ENCODE measurements at regions not wholly inside any gene's neighbourhood (a gene's known extent, or its start where the extent isn't known, plus 50 kb on each side); places are given as distances from the start of the nearest gene placed in this dataset.

DNA sequence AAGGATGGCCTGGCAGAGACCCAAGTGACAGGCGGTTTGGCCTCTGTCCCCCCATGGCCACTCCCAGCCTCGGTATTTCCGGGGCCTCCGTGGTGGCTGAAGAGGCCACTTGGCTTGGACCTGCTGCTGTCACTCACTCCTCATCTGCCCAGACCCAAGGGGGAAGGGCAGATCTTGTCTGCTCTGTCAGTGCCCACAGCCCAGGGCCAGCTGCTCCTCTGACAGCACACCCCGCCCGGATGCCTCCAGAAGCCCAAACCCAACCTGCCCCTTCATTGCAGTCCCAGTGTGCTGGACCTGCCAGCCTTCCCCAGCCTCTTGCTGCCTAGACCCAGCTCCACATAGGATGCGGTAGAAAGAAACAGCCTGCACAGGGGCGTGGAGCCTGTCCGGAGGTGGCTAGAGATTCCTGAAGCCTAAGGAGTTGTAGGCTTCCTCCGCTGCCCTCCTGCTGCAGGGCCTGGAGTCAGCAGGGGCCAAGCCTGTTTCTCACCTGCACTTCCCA lies 52.0 kb downstream of the MAGEF1 start:
- no peak for DNase-seq

DNA sequence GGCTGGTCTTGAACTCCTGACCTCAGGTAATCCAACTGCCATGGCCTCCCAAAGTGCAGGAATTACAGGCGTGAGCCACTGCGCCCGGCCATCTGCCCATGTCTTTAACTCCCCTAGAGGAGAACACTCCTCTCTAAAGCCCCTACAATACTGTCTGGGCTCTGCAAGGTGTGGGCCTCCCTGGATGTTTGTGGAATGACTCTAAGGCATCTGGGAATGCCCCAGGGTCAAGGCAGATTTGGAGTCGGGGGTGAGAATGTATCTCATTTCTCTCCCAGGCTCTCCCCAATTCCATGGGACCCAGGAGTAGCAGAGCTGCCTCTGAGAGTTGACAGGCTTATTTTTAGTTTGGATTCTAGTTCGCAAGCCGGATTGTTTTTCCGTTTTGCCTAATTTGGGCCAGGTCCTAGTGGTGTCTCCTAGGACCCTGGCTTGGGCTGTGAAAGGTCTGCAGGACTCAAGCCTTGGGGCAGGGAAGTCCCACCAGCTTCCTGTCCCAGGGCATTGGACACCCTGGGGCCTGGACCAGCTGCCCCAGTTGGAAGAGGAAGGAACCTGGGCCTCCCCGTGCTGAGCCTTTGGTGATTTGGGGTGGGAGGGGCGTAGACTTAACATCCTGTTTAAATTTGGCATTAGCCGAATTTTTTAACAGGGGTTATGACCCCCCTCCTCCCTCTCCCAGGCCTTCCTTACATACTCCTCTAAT lies 53.5 kb downstream of the MAGEF1 start:
- DNase-seq = no peak

DNA sequence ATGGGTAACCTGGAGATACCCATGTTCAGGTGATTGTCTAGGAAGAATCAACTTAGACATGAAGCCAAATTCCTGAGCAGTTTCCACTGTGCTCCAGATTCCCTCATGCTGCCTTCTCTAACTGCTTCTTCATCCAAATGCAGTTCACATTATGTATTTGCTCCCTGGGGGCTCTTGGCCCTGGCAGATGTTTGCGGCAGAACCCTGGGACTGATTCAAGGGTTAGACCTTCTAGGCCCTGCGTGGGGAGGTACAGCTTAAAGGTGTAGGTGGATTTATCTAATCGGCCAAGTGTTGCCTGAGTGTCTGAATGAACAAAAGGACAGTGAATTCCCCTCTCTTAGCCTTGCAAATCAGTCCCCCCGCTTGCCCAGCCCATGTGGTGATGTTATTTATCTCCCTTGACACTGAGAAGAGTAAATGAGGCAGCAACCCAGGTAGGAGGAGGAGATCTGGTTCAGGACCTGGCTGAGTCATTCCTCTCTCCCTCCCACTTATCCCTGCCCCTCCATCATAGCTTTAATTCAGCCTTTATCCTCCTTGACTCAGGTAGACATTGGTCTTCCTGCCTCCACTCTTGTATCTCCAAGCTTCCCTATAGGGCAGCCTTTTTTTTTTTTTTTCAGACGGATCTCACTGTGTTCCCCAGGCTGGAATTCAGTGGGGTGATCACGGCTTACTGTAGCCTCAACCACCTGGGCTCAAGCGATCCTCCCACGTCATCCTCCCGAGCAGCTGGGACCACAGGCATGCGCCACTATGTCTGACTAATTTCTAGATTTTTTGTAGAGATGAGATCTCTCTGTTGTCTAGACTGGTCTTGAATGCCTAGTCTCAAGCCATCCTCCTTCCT lies 54.8 kb downstream of the MAGEF1 start:
- no peak for DNase-seq

DNA sequence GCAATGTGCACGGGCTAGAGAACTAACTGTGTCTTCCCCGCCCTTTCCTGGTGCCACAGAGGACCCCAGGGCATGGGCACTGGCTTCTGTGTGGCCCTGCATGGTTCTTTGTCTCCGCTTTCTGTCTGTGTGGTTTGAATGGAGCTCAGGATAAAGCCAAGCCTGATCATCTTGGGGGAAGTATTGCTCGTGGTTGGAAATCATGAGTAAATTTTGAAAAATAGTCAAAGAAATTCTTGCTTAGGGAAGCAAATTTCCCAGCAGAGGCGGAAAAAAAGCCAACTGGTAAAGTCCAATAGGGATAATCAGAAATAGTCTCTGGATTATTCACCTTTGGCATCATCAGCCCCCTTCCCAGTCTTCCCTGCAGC lies 55.4 kb downstream of the MAGEF1 start:
- no peak for DNase-seq

DNA sequence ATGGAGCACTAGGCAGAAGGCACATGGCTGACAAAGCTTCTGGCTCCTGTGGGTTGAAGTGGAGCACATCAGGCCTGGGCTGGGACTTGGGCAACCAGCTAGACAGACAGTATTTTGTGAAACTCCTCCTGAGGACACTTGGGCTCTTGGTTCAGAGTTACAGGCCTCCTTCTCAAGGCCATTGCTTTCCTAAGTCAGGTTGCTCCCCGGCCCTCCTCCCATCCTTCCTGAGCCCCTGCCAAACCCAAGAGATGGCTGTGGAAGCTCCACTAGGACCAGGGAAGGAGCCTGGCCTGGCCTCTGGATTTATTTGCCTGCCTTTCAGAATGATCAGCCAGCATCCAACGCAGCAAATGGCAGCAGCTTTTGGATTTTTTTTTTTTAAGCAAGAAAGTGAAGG lies 56.3 kb downstream of the MAGEF1 start:
- no peak for DNase-seq

DNA sequence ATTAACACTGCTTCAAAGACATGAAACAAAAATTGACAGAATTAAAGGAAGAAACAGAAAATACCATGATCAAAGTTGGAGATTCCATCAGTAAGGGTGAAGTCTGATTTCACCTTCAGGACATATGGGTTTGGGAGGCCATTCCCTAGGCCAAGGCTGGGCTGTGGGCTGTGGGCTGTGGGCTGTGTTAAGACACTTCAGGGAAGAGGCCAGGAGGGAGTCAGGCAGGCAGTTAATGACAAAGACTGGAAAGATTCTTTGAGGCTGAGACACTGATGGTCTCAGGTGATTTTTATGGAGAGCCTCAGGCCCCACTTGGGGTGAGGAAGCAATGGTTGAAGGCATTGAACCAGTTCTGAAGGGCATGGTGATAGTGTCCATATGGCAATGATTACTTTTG lies 57.5 kb downstream of the MAGEF1 start:
- DNase-seq = no peak

DNA sequence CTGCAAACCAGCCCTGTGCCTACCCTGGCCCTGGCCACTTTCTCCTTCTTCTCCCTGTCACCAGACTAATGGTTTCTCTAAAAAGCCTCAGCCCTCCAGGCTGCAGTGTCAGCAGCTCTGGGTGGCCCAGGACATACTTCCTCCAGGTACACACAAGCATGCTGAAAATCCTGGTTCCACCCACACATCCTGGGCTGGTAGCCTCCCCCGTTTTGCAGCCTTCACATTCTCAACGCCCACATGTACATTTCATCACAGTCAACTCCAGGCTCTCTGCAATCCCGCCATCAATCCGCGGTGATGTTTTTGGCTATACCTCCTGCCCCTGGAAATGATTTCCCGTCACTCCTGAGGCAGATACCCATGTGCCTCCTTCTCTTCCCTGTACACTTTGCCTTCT lies 59.4 kb downstream of the MAGEF1 start:
- peak; percentile 45 for DNase-seq

DNA sequence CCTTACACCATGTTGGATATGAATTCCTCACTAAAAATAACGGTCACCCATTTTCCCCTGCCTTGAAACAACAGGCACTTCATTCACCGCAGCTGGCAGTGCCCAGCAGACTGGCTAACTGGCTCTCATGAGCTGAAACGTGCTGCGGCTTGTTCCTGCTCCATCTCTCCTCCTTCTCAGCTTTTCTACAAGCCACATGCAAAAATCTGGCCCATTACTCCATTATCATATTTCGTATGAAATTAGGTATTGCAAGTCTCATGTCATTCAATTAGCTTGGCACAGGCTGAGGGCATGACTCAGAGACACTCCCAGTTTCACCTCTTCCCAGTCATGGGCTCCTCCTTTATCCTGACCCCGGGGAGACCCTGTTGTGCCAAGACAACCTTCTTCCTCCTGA lies 60.0 kb downstream of the MAGEF1 start:
- peak; percentile 63 for DNase-seq

DNA sequence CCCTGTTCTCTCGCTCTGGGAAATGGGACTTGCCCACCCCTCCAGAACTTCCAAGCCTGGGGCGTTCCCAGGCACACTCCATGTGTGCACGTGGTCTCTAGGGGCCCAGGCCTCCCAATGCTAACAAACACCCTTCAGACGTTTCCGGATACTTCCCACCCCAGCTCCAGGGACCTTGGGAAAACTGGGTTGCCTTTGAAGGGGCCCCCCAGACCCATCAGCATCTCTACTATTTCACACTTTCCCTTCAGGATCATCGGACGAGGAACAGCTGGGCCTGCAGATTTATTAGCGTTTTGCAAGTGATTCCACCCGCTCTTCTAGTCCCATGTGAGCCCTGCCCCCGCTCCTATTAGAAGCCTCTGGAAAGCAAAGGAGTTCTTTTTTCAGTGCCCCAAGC lies 63.2 kb downstream of the MAGEF1 start:
- DNase-seq = no peak

DNA sequence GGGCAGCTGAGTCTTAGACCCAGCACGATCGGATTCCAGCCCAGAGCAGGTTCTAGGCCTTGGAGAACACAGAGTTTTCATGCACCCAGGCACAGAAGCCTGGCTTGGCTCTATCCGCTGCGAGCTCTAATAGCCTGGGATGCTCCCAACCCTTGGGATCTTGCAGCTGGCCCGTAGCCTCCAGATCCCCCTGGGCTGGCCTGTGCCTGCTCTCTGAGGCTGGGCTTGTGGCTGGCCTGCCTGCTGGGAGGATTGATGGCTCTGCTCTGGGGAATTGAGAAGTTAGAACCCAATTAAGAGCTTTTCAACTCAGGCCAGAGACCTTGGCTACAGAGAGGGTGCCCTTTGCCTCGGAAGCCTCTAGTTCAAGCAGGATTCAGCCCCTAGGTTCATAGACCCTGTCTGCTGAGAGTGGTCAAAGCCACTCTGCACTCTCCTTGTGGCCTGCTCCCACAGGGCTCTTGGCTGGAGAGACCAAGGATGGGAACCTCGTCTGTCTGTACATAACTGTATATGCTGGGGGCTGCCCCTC lies 64.4 kb downstream of the MAGEF1 start:
- DNase-seq = no peak

DNA sequence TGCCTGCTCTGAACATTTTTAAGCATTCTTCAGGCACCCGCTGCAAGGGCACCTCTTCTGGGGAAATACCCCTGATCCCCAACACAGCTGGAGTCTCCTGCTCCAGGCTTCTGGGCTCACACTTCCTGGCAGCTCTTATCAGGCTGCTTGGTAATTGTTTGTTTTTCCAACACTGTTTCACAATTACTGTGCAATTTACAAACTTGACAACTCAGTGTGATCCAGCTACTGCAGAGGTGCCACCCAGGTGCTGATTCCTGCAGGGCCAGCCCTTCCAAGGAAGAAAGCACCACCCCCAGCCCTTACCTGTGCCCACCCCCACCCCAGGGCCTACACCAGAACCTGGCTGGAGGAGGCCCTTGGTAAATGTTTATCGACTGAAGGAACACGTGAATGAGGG lies 66.5 kb downstream of the MAGEF1 start:
- no peak for DNase-seq

DNA sequence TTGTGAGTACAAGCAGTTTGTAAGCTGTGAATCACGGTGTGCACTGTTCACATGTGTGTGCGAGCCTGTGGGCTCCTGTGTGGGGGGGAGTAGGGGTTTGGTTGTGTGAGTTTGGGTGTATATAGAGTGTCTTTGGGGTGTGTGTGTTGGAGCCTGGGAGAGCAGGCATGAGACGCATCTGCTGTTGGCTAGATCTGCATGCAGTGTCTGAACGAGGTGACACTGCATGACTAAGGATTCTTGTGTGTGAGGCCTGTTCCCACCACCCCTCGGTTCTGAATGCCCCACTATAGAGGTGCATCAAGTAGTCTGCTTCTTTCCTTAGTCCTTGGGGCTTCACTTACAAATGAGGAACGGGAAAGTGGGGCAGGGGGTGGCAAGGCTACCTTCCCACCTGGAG lies 68.4 kb downstream of the MAGEF1 start:
- DNase-seq = no peak

DNA sequence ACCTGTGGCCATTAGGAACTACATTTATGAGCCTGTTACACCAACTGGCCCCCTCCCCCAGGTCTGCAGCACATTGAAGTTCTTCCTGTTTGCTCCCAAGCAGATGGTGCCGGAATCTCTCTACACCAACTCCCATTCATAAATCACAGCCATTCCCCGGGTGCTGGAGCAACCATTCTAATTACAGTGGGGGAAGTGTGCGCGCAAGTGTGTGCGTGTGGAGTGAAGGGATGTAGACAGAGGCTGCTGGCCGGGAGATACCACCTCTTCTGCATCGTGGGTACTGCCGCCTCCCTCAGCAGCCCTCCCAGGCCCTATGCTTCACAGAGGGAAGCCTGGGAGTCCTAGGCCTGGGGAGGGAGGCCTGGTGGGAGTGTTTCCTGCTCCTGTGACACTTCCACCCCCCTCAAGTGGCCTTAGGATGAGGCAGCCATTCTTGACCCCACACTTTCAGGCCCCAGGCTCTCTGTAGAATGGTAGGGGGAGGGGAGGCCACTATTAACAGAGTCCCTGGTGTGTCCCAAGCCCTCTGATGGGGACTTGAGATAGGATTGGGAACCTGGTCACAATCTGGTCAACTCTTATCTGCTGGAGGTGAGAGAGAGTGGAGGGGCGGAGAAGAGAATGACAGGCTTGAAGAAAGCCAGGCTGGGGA lies 69.1 kb downstream of the MAGEF1 start:
- no peak for DNase-seq

DNA sequence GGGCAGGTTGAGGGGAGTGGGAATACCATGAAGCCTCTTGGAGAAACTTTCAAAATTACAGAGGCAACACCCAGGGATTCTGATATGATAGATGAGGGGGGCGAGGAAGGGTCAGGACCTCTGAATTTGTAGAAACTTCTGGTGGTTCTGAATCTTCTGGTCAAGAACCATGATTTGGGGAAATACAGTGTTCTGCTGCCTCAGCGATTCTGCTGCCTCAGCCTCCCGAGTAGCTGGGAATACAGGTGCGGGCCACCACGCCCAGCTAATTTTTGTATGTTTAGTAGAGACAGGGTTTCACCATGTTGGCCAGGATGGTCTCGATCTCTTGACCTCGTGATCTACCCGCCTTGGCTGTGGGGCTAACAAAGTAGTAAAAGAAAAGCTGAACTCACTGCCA lies 70.4 kb downstream of the MAGEF1 start:
- DNase-seq = no peak

DNA sequence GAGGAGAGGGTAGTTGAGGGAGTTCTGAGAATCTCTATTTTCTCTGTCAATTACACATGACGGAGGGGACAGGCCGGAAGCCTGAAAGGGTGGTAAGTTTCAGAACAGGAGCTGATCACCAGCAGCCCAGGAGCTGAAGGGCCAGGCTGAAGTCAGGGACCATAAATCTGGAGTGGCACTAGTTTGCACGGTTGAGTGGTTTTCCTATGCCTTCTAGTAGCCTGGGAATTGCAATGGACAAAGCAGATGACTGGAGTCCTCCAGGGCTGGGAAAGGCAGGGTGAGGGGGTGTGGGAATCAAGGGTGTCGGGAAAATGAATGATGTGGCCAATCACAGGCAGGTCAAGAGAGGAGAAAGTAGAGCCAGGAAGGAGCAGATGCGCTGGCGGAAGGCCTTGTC lies 72.5 kb downstream of the MAGEF1 start:
- peak; percentile 93 for DNase-seq

DNA sequence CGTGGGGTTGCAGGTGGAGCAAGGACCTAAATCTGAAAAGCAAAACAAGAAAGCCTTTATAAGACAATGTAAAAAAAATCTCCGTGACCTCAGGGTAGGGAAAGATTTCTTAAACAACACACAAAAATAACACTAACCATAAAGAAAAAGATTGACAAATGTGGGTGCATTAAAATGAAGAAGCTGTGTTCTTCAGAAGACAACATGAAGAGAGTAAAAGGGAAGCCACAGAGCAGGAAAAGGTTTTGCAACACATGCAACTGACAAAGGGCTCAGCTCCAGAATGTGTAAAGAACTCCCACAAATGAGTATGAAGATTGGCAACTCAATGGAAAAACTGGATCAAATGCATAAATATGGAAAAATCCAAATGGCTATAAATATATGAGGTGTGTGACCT lies 74.2 kb downstream of the MAGEF1 start:
- DNase-seq = no peak

DNA sequence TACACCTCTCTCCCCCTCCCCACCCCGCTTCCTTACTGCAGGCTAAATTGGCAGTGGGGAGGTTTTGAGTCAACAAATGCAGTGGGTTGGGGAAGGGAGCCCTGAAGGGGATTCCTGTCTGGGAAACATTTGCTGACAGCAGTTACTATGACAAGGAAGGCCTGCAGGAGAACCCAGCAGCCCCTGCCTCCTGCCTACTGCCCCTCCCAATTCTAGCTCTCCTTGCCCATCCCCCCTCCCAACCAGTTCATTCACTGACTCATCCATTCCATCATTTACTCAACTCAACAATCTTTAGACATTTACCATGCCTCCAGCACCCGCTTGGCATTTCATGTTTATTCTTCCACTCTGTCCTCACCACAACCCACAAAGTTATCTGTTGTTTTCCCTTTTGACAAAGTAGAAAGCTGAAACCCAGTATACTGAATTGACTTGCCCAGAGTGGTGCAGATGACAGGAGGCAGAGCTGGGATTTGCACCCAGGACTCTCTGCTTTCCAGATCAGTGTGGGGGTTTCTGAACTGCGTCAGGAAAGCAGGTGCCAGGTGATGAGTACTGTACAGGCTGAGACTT lies 75.0 kb downstream of the MAGEF1 start:
- no peak for DNase-seq

DNA sequence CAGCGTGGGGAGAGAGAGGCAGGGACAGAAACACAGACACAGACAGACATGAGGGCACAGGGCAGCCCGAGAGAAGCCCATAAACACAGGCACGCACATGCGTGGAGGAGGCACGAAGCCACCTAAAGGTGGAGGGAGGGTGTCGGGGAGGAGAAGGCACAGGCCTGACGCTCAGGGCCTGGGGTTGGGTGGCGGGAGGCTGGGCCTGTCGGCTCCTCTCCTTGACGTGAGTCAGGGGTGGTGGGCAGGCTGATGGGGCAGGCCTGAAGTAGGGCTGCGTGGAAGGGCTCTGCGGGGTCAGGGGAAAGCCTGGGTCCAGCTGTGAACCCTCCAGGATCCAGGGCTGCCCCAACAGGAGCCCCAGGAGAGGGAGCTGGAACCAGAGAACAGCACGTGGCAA lies 74.2 kb downstream of the EPHB3 start:
- DNase-seq = no peak

DNA sequence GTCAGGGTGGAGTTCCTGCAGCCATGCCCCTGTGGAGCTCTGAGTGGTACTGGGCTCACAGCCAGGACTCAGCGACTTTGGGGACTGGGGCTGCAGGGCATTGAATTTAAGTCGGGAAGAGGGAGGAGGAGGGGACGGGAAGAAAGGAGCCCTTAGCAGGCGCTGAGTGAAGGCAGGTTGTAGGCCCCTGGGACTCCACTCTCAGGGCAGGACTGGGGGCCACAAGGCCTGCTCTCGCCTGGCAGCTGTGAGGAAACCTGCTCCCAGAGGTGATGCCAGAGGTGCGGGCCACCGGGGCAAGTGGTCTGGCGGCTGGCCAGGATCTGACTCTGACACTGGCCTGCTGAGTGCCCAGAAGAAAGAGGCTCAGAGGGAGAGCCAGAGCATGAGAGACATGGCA lies 73.5 kb downstream of the EPHB3 start:
- peak; percentile 96 for DNase-seq

DNA sequence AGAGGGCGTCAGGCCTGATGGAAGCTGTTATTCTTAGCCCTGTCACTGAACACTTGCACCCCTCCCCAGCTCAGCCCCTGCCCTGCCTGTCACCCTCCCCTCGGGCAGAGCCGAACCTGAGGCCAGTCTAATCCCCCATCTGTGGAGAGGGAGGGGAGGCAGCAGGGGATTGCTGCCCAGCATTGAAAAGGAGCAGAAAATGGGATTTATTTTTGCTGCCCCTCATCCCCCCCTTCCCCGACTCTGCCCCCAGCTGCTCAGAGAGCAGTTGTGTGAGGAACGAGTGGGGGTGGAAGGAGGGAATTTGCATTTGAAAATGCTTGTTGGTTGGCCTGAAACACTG lies 71.6 kb downstream of the EPHB3 start:
- no peak for DNase-seq

DNA sequence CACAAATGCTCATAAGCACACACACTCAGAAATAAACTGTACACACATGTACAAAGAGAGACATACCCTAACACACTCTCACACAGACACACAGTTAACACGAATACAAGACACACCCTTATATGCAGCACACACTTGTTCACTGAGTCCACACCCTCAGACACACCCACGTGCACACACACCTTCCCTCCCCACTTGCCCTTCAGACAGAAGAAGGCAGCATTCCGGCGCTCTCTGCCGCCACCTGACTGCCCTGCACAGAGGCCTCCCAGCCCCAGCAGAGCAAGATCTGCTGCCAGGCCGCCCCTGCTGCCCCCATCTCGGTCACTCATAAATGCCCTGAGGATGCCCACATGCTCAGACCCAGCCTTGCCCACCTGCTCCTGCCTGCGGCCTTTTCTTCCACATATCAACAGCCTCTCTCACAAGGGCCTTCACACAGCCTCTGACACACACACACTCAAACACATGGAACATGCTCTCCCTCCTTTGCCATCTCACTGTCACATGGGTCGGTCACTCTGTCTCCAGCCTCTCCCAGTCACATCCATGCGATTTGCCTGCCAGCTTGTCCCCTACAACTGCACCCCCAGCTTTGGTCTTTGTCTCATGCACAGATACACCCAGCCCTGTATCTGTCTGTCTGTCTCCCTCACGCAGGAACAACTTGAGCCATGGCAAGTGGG lies 71.1 kb downstream of the EPHB3 start:
- DNase-seq = no peak
